HG03135 (cell line): ENCODE measurements at regions not wholly inside any gene's neighbourhood (a gene's known extent, or its start where the extent isn't known, plus 50 kb on each side); places are given as distances from the start of the nearest gene placed in this dataset.

Experiments
- ATAC-seq: cut with Tn5 transposase; IDR thresholded peaks from one replicate; pipeline ENCODE4 v1.9.1; 2021; ENCODE audit warnings: mild to moderate bottlenecking, moderate library complexity; ENCODE audit not compliant: unreplicated experiment

DNA sequence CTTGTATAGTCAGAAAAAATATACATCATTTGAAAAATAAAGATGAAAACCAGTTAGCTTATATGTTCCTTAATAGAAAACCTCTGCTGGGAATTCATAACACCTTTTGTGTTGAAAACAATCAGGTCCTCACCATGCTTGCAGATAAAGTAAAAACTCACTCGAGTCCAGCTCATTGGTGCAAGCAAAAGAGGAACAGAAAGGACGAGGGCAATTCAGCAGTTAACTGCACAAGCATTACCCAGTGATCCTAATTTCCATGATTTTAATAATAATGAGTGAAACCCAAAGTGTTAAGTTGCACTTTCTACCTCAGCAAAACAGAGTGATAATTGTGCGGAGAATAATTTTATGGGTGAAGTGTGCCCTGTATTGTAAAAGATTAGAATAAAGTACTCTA lies 839.9 kb downstream of the BCL11A start:
- ATAC-seq, result no peak

GRCh38 chr2:59711121-59711520 lies 842.3 kb downstream of the BCL11A start:
- no peak for ATAC-seq

- ATAC-seq, result no peak
Observed at GRCh38 chr2:59706729-59707128, 846.7 kb downstream of the BCL11A start.

- ATAC-seq, result no peak
Observed at GRCh38 chr2:59703796-59704195, 849.7 kb downstream of the BCL11A start.

DNA sequence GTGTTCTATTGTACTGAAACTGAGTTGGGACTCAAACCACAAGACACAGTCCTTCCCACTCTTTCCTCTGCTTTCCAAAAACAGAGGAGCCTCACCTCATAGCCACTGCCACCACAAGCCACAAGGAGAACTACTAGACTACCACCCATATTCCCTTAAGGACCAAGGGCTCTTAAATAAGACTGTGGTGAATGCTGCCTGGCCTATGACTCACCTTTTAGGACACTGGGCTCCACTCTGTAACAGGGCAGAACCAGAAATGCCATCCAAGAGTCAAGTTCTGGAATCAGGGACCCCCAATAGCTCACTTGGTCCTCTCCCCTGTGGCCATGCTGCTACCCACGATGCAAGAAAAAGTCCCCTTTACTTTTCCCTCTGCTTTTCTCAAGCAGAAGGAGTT lies 851.4 kb downstream of the BCL11A start:
- ATAC-seq, result no peak

DNA sequence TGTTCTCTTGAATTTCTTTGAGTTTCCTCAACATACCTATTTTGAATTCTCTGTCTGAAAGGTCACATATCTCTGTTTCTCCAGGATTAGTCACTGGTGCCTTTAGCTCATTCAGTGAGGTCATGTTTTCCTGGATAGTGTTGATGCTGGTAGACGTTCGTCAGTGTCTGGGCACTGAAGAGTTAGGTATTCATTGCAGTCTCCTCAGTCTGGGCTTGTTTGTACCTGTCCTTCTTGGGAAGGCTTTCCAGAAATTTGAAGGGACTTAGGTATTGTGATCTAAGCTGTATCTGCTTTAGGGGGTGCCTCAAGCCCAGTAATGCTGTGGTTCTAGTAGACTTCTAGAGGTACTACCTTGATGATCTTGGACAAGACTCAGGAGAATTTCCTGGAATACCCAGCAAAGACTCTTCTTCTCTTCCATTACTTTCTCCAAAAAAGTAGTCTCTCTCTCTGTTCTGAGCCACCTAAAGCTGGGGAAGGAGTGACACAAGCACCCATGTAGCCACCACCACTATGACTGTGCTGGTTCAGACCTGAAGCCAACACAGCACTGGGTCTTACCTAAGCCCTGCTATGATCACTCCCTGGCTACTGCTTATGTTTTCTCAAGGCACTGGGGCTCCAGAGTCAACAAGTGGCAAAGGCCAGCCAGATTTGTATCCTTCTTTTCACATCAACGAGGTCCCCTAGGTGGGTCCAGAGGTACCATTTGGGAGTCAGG lies 852.0 kb downstream of the BCL11A start:
- ATAC-seq, result no peak

GRCh38 chr2:59694176-59694575 lies 859.3 kb downstream of the BCL11A start:
- no peak for ATAC-seq

DNA sequence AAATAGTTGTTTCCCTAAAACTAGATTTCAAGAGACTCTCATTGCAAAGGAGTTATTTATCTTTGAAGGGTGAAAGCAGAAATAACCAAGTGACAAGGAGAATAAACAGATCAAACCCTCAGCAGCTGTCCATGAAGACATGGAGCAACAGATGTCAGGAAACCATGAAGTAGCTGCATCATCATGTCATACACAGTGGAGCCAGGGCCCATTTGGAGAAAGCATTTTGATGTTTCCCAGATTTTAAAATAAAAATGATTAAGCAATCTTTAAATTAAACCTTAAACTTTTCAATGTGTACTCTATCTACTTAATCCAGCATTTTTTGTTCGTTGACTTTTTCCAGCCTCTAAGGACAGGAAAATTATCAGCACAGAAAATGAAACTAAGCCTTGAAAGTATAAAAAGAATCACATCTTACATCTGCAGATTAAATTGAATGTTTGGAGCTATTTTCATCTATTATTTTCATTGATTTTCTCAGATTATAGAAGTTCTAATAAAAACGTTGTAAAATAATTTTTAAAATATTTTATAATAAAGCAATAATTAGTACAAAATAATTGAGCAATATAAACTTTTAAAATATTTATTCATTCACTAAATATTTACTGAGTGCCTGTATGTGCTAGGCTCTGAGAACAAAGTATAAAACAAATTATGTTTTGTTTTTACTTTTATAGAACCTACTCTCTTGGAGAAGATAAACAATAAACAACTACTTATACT lies 860.1 kb downstream of the BCL11A start:
- ATAC-seq, result no peak

- no peak for ATAC-seq
Observed at GRCh38 chr2:59691518-59692190, 861.8 kb downstream of the BCL11A start.

- ATAC-seq, result no peak
Observed at GRCh38 chr2:59690849-59691248, 862.6 kb downstream of the BCL11A start.

- no peak for ATAC-seq
Observed at GRCh38 chr2:59684771-59685166, 868.7 kb downstream of the BCL11A start.

DNA sequence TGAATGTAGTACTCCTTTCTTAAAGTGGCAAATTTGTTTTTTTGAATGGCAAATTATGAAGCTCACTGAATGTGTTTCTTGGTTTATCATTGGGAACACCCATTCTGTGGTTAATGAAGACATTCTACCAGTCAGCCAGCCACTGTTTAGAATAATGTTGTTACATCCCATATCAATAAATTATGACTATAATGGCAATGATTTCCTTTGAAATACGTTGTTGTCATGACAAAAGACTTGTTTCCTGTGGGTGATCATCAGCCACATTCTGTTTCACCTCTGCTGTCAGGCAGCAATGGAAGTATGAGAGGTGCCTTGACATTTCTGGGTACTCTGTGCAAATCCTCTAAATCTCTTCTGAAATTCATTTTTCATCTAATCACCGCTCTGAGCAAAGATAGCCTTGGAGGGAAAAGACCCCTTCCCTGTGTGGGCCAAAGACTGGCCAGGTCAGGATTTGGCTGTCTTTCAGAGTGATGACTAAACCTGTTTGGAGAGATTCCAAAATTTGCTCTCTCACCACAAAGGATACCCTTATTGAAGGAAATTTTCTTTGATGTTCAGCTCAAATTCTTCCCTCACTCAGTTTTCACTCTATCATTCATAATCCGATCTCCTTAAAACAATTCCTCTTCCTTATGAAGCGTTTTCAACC lies 869.2 kb downstream of the BCL11A start:
- no peak for ATAC-seq

- no peak for ATAC-seq
Observed at GRCh38 chr2:59680863-59681262, 872.6 kb downstream of the BCL11A start.

- ATAC-seq, result no peak
Observed at GRCh38 chr2:59677158-59677557, 876.3 kb downstream of the BCL11A start.

GRCh38 chr2:59674100-59674499 lies 879.4 kb downstream of the BCL11A start:
- no peak for ATAC-seq

DNA sequence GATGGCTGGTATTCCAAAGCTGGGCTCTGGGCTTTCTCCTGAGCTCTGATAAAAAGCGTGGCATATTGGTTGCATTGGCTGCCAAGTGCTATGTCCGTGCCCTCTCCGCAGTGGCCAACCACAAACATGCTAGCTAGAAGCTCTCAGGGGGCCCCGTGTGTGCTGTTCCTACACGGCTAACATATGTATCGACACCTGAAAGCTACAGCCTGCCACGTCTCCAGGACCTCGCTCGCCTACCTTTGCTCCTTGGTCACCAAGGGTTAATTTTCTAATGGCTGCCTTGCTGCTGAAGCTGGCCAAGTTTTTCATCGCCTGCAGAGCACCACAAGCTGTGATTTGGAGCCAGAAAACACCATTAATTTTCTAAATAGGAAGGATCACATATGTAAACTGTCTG lies 888.4 kb downstream of the BCL11A start:
- no peak for ATAC-seq

DNA sequence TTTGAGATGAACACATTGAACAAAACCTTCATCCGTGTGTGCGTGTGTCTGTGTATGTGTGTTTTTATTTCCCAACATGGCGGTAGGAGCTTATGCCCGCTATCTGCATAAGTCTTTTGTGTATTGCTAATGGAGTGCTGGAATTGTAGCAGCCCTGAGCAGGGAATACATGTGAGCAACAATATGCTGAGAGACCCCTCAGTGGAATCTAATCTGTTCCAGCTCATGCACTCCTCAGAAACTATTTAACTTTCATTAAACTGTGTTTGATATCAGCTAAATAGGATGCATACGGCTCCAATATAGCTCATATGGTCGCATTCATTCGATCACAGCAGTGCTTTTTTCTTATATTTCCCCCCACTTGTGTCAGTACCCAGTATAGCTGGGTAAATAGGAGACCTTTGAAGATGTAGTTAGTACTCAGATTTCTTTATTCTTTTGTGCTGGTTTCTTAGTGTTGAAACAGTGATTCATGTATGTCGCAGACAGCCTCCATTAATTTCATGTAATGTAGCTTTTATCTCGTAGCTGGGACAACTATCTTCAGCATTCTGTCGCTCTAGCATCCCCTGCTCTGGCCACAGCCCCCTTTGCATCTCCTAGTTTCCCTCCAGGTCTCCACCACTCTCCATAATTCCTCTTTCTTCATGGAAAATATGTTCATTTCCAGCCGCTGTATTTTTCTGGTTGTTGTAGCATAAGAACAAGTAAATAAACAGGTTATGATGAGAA lies 891.2 kb downstream of the BCL11A start:
- no peak for ATAC-seq

GRCh38 chr2:59660262-59660661 lies 893.2 kb downstream of the BCL11A start:
- no peak for ATAC-seq

GRCh38 chr2:59658906-59659635 lies 894.4 kb downstream of the BCL11A start:
- ATAC-seq, result no peak

GRCh38 chr2:59655809-59656208 lies 897.6 kb downstream of the BCL11A start:
- ATAC-seq, result no peak
